ENCODE measurements at regions not wholly inside any gene's neighbourhood (a gene's known extent, or its start where the extent isn't known, plus 50 kb on each side); places are given as distances from the start of the nearest gene placed in this dataset.
A peak's percentile ranks its signal among the peaks of the same experiment; 100 is the strongest.

GRCh38 chr1:208643005-208643597 is 398.9 kb upstream of the PLXNA2 start:
- ATAC-seq (no peak), DNase-seq (ENCODE audit: missing footprints) (no peak)

GRCh38 chr1:208644401-208645160 is 400.4 kb upstream of the PLXNA2 start:
- intact Hi-C loops (cut with DNase I): no loop called here
- ATAC-seq: no peak
- no peak for DNase-seq (ENCODE audit: missing footprints)

More at GRCh38 chr1:208643005-208643597, 398.9 kb upstream of the PLXNA2 start:
- intact Hi-C loops (cut with DNase I): no loop called here

- no peak for DNase-seq (ENCODE audit: missing footprints)
- intact Hi-C loops (cut with DNase I): no loop called here
- no peak for ATAC-seq
These were observed 402.2 kb upstream of the PLXNA2 start for GRCh38 chr1:208646431-208646830.

- no peak for ATAC-seq
- DNase-seq (ENCODE audit: missing footprints): no peak
- intact Hi-C loops (cut with DNase I): no loop called here
These were observed 404.0 kb upstream of the PLXNA2 start for GRCh38 chr1:208648146-208648545.

GRCh38 chr1:208652296-208653160 is 408.3 kb upstream of the PLXNA2 start:
- intact Hi-C loops (cut with DNase I): loop anchor here (5.0 kb wide), 1 partner anchor 540 kb away; no protein-coding TSS in a partner anchor
- DNase-seq (ENCODE audit: missing footprints) (no peak), ATAC-seq (peak; percentile 75)

GRCh38 chr1:208653426-208653825 is 409.2 kb upstream of the PLXNA2 start:
- ATAC-seq (no peak), DNase-seq (ENCODE audit: missing footprints) (no peak)
- intact Hi-C loops (cut with DNase I): loop anchor here (5.0 kb wide), 1 partner anchor 539 kb away; no protein-coding TSS in a partner anchor

GRCh38 chr1:208654241-208654640 is 410.1 kb upstream of the PLXNA2 start:
- intact Hi-C loops (cut with DNase I): loop anchor here (5.0 kb wide), 1 partner anchor 538 kb away; no protein-coding TSS in a partner anchor
- no peak for ATAC-seq
- no peak for DNase-seq (ENCODE audit: missing footprints)

- no peak for DNase-seq (ENCODE audit: missing footprints)
- intact Hi-C loops (cut with DNase I): no loop called here
- no peak for ATAC-seq
These were observed 421.8 kb upstream of the PLXNA2 start for GRCh38 chr1:208665936-208666335.

- no peak for DNase-seq (ENCODE audit: missing footprints)
- intact Hi-C loops (cut with DNase I): no loop called here
- no peak for ATAC-seq
These were observed 424.8 kb upstream of the PLXNA2 start for GRCh38 chr1:208668991-208669390.

- intact Hi-C loops (cut with DNase I): no loop called here
- DNase-seq (ENCODE audit: missing footprints): no peak
- ATAC-seq: no peak
These were observed 426.6 kb upstream of the PLXNA2 start for GRCh38 chr1:208670778-208671177.

GRCh38 chr1:208681878-208682663 is 437.9 kb upstream of the PLXNA2 start:
- ATAC-seq (peak; percentile 56), DNase-seq (ENCODE audit: missing footprints) (no peak)
- intact Hi-C loops (cut with DNase I): no loop called here

GRCh38 chr1:208682664-208683013 is 438.5 kb upstream of the PLXNA2 start:
- intact Hi-C loops (cut with DNase I): no loop called here
- ATAC-seq: peak; percentile 50
- no peak for DNase-seq (ENCODE audit: missing footprints)

- no peak for ATAC-seq
- DNase-seq (ENCODE audit: missing footprints): no peak
- intact Hi-C loops (cut with DNase I): no loop called here
These were observed 439.0 kb upstream of the PLXNA2 start for GRCh38 chr1:208683141-208683540.

GRCh38 chr1:208684192-208684591 is 440.0 kb upstream of the PLXNA2 start:
- intact Hi-C loops (cut with DNase I): no loop called here
- DNase-seq (ENCODE audit: missing footprints): no peak
- no peak for ATAC-seq

- intact Hi-C loops (cut with DNase I): no loop called here
- ATAC-seq (no peak), DNase-seq (ENCODE audit: missing footprints) (no peak)
These were observed 442.4 kb upstream of the PLXNA2 start for GRCh38 chr1:208686592-208686991.

GRCh38 chr1:208688656-208689315 is 444.6 kb upstream of the PLXNA2 start:
- DNase-seq (ENCODE audit: missing footprints): no peak
- intact Hi-C loops (cut with DNase I): no loop called here
- ATAC-seq: no peak

GRCh38 chr1:208691012-208691411 is 446.8 kb upstream of the PLXNA2 start:
- DNase-seq (ENCODE audit: missing footprints) (no peak), ATAC-seq (no peak)
- intact Hi-C loops (cut with DNase I): no loop called here

GRCh38 chr1:208709981-208710380 is 465.8 kb upstream of the PLXNA2 start:
- DNase-seq (ENCODE audit: missing footprints): no peak
- no peak for ATAC-seq
- intact Hi-C loops (cut with DNase I): no loop called here
